SK-N-SH (cell line): ENCODE measurements at regions not wholly inside any gene's neighbourhood (a gene's known extent, or its start where the extent isn't known, plus 50 kb on each side); places are given as distances from the start of the nearest gene placed in this dataset.

Source experiments
- CTCF ChIA-PET: fragments of 300-600, 350-600 bp; formaldehyde crosslinking; extraction: SDS; loops from one replicate; lab custom pipeline; 2021; lab: Yijun Ruan, JAX
- POLR2A ChIA-PET: fragments of 350-600 bp; sonication (Branson Sonifier 250); formaldehyde crosslinking; extraction: SDS; loops from one replicate; lab custom pipeline; 2020; ENCODE audit warnings: antibody characterized with exemption, inconsistent platforms; lab: Yijun Ruan, JAX
- DNase-seq: peaks from one replicate; pipeline ENCODE4 v3.0.0; 2012
- H2AFZ ChIP-seq: fragments of 200-600 bp; sonication (generic); 2 replicates; pipeline ENCODE4 v1.8.1; 2016; ENCODE audit warnings: antibody characterized with exemption, mild to moderate bottlenecking, low read depth
- H3F3A ChIP-seq: fragments of 200-600 bp; sonication (generic); replicated peaks from 2 replicates; pipeline ENCODE3; 2016; ENCODE audit warnings: antibody characterized with exemption, mild to moderate bottlenecking; ENCODE audit not compliant: insufficient read depth
- H3K27ac ChIP-seq, 2 experiments: fragments of 200-500 bp in 1 of 2; fragments of 200-600 bp in 1 of 2; sonication (Bioruptor generic) in 1 of 2; sonication (generic), shearing (Covaris generic) in 1 of 2; 2 replicates each; pipeline versions ENCODE4 v1.5.1 to v1.6.1; 2014 to 2016; ENCODE audit warnings: low read depth in 2 of 2, inconsistent platforms in 1 of 2, low read length in 1 of 2, mild to moderate bottlenecking in 1 of 2, mixed read lengths in 1 of 2
- H3K27me3 ChIP-seq: fragments of 200-600 bp; sonication (generic), shearing (Covaris generic); 2 replicates; pipeline ENCODE4 v1.6.1; 2016; ENCODE audit warnings: mixed run types; ENCODE audit not compliant: insufficient read depth
- H3K36me3 ChIP-seq, 2 experiments: fragments of 200-500 bp in 1 of 2; fragments of 200-600 bp in 1 of 2; sonication (Bioruptor generic) in 1 of 2; sonication (generic) in 1 of 2; replicated peaks in 1 of 2; 2 replicates each; pipeline versions ENCODE3 to v1.5.1; 2014 to 2016; ENCODE audit warnings: low read length in 1 of 2, mild to moderate bottlenecking in 1 of 2; ENCODE audit not compliant: insufficient read depth in 2 of 2, control insufficient read depth in 1 of 2
- H3K4me1 ChIP-seq, 2 experiments: fragments of 200-500 bp in 1 of 2; fragments of 200-600 bp in 1 of 2; sonication (Bioruptor generic) in 1 of 2; sonication (generic), shearing (Covaris generic) in 1 of 2; 2 replicates each; pipeline versions ENCODE4 v1.5.1 to v1.6.1; 2014 to 2016; ENCODE audit warnings: low read depth in 1 of 2, low read length in 1 of 2, mixed run types in 1 of 2; ENCODE audit not compliant: insufficient read depth in 2 of 2, control insufficient read depth in 1 of 2
- H3K4me2 ChIP-seq: fragments of 200-600 bp; sonication (generic), shearing (Covaris generic); 2 replicates; pipeline ENCODE4 v1.6.1; 2017; ENCODE audit warnings: mixed run types
- H3K4me3 ChIP-seq, 2 experiments: fragments of 200-500 bp in 1 of 2; fragments of 200-600 bp in 1 of 2; sonication (Bioruptor generic) in 1 of 2; sonication (generic), shearing (Covaris generic) in 1 of 2; 2 replicates each; pipeline versions ENCODE4 v1.5.1 to v1.8.1; 2014 to 2016; ENCODE audit warnings: low read depth in 2 of 2, inconsistent platforms in 1 of 2, low read length in 1 of 2, mild to moderate bottlenecking in 1 of 2, mixed read lengths in 1 of 2, moderate library complexity in 1 of 2
- H3K79me2 ChIP-seq: fragments of 200-600 bp; sonication (generic); 2 replicates; pipeline ENCODE4 v1.8.1; 2017; ENCODE audit warnings: mild to moderate bottlenecking; ENCODE audit not compliant: insufficient read depth
- H3K9ac ChIP-seq: fragments of 200-600 bp; sonication (generic); 2 replicates; pipeline ENCODE4 v1.6.1; 2017; ENCODE audit warnings: mixed run types
- H3K9me2 ChIP-seq: fragments of 200-600 bp; sonication (generic); 2 replicates; pipeline ENCODE4 v1.6.1; 2017; ENCODE audit warnings: mixed run types
- H3K9me3 ChIP-seq: fragments of 200-600 bp; sonication (generic); 2 replicates; pipeline ENCODE4 v1.6.1; 2017; ENCODE audit warnings: mixed run types, mild to moderate bottlenecking, moderate library complexity
- H4K20me1 ChIP-seq: fragments of 200-600 bp; sonication (generic); 2 replicates; pipeline ENCODE4 v1.6.1; 2017; ENCODE audit warnings: mild to moderate bottlenecking, mixed run types; ENCODE audit not compliant: insufficient read depth
- CHD2 ChIP-seq: fragments of 150-350 bp; IDR thresholded peaks from 2 replicates; pipeline ENCODE4 v1.6.1; 2018; ENCODE audit warnings: low read length; ENCODE audit not compliant: partially characterized antibody
- ELF1 ChIP-seq: IDR thresholded peaks from 2 replicates; pipeline ENCODE4 v1.4.0; 2012
- EP300 ChIP-seq, 2 experiments: IDR thresholded peaks; 2 replicates each; pipeline versions ENCODE4 v1.4.0 to v1.6.1; 2012; ENCODE audit warnings: borderline replicate concordance in 1 of 2, low read depth in 1 of 2, low read length in 1 of 2
- FOXM1 ChIP-seq: IDR thresholded peaks from 2 replicates; pipeline ENCODE4 v1.4.0; 2012; ENCODE audit warnings: low read depth, mild to moderate bottlenecking
- GABPA ChIP-seq: IDR thresholded peaks from 2 replicates; pipeline ENCODE4 v1.4.0; 2012; ENCODE audit warnings: low read depth, mild to moderate bottlenecking
- IRF3 ChIP-seq: fragments of 150-350 bp; IDR thresholded peaks from 2 replicates; pipeline ENCODE4 v1.6.1; 2016; ENCODE audit warnings: mild to moderate bottlenecking, low read depth, low read length
- MXI1 ChIP-seq: IDR thresholded peaks from 2 replicates; pipeline ENCODE4 v1.6.1; 2012; ENCODE audit warnings: mild to moderate bottlenecking, low read depth, low read length, improper control_type of control experiment
- NFIC ChIP-seq: IDR thresholded peaks from 2 replicates; pipeline ENCODE4 v1.4.0; 2012; ENCODE audit warnings: borderline replicate concordance
- RCOR1 ChIP-seq: fragments of 150-350 bp; IDR thresholded peaks from 2 replicates; pipeline ENCODE4 v1.6.1; 2017; ENCODE audit warnings: antibody characterized with exemption, low read length
- TEAD4 ChIP-seq: IDR thresholded peaks from 2 replicates; pipeline ENCODE4 v1.4.0; 2012; ENCODE audit warnings: mild to moderate bottlenecking, borderline replicate concordance; ENCODE audit not compliant: insufficient read depth
- USF1 ChIP-seq: IDR thresholded peaks from 2 replicates; pipeline ENCODE4 v1.4.0; 2012; ENCODE audit warnings: low read depth, borderline replicate concordance
- ZBTB33 ChIP-seq: IDR thresholded peaks from 2 replicates; pipeline ENCODE4 v1.4.0; 2012; ENCODE audit warnings: low read depth, borderline replicate concordance
- WGBS: methylation state at CpG from one replicate; pipeline ENCODE4 v1.1.6; 2017; ENCODE audit warnings: low lambda C conversion rate; 5-methylcytosine and 5-hydroxymethylcytosine counted together

GRCh38 chr5:143624465-143624864, 187.5 kb upstream of the HMHB1 start:
- CTCF ChIA-PET: no interaction called here

GRCh38 chr5:143619040-143619439, 192.9 kb upstream of the HMHB1 start:
- Histone ChIP-seq H3K4me2 (no peak overlapping the region), H3F3A (no peaks in the 10 kb centered on the region), H3K4me1 (no peaks in the 10 kb centered on the region), H3K9me3 (no peaks in the 10 kb centered on the region), H3K4me3 (no peak overlapping the region), H3K79me2 (no peaks in the 10 kb centered on the region), H3K27me3 (no peaks in the 10 kb centered on the region), H3K9me2 (no peaks in the 10 kb centered on the region), H3K36me3 (no peaks in the 10 kb centered on the region), H3K27ac (no peak overlapping the region), H4K20me1 (no peaks in the 10 kb centered on the region), H2AFZ (no peak overlapping the region), H3K9ac (no peak overlapping the region)
- ChIA-PET CTCF (no interaction called here), POLR2A (no interaction called here)
- no peak for TF ChIP-seq GABPA
- TF ChIP-seq NFIC: no peak
- no peak for TF ChIP-seq EP300 (IDR thresholded peaks at IDR 0.05; ENCODE audit: borderline replicate concordance in 1 of 2, low read depth in 1 of 2, low read length in 1 of 2)
- TF ChIP-seq USF1: no peak
- no peak for DNase-seq
- 98% methylated on average over 2 of the region's 2 CpGs for WGBS

More at GRCh38 chr5:143624465-143624864, 187.5 kb upstream of the HMHB1 start:
- POLR2A ChIA-PET: no interaction called here
- Histone ChIP-seq H2AFZ (no peak overlapping the region), H3K36me3 (no peaks in the 10 kb centered on the region), H3K9me2 (no peaks in the 10 kb centered on the region), H3K9ac (no peak overlapping the region), H3K4me1 (no peaks in the 10 kb centered on the region), H3K79me2 (no peaks in the 10 kb centered on the region), H3K4me3 (no peak overlapping the region), H3K27me3 (no peaks in the 10 kb centered on the region), H3F3A (no peaks in the 10 kb centered on the region), H4K20me1 (no peaks in the 10 kb centered on the region), H3K4me2 (no peak overlapping the region), H3K9me3 (no peaks in the 10 kb centered on the region), H3K27ac (no peak overlapping the region)
- 86% methylated on average over 4 of the region's 4 CpGs for WGBS
- no peak for TF ChIP-seq CHD2
- TF ChIP-seq FOXM1: no peak
- TF ChIP-seq GABPA: no peak
- no peak for TF ChIP-seq ZBTB33
- TF ChIP-seq RCOR1: no peak
- TF ChIP-seq MXI1: no peak
- no peak for TF ChIP-seq IRF3
- TF ChIP-seq ELF1: no peak
- TF ChIP-seq TEAD4: no peak
- DNase-seq: no peak
